ENCODE measurements at regions not wholly inside any gene's neighbourhood (a gene's known extent, or its start where the extent isn't known, plus 50 kb on each side); places are given as distances from the start of the nearest gene placed in this dataset.

- no peak for TF ChIP-seq CTCF (IDR thresholded peaks at IDR 0.05)
- TF ChIP-seq POLR2AphosphoS5 (IDR thresholded peaks at IDR 0.05), result no peak
Observed at GRCh38 chr6:4240148-4240547, 104.8 kb upstream of the ECI2 start.

Measured in gastroesophageal sphincter (tissue), 3 donors.